NB4 (cell line): ENCODE measurements at regions not wholly inside any gene's neighbourhood (a gene's known extent, or its start where the extent isn't known, plus 50 kb on each side); places are given as distances from the start of the nearest gene placed in this dataset.

Experiments
- DNase-seq: peaks from one replicate; pipeline ENCODE4 v3.0.0; 2010; ENCODE audit warnings: low read depth
- H3K4me3 ChIP-seq: one replicate; pipeline ENCODE4 v1.5.1; 2011; ENCODE audit warnings: mild to moderate bottlenecking, low read depth, low read length, moderate library complexity
- MYC ChIP-seq: IDR thresholded peaks from 2 replicates; pipeline ENCODE4 v1.6.1; 2011; ENCODE audit warnings: low read depth, low read length
- POLR2A ChIP-seq: IDR thresholded peaks from 2 replicates; pipeline ENCODE4 v1.6.1; 2011; ENCODE audit warnings: mild to moderate bottlenecking; ENCODE audit not compliant: insufficient read length; ENCODE audit errors: extremely low read depth
- TF ChIP-seq, protein P1 (sequence below): IDR thresholded peaks from 2 replicates; pipeline ENCODE4 v1.6.1; 2011; ENCODE audit warnings: low read depth, low read length
- TF ChIP-seq, protein P2 (sequence below): IDR thresholded peaks from one replicate; pipeline ENCODE4 v1.5.1; 2012; ENCODE audit warnings: low read depth, low read length

DNA sequence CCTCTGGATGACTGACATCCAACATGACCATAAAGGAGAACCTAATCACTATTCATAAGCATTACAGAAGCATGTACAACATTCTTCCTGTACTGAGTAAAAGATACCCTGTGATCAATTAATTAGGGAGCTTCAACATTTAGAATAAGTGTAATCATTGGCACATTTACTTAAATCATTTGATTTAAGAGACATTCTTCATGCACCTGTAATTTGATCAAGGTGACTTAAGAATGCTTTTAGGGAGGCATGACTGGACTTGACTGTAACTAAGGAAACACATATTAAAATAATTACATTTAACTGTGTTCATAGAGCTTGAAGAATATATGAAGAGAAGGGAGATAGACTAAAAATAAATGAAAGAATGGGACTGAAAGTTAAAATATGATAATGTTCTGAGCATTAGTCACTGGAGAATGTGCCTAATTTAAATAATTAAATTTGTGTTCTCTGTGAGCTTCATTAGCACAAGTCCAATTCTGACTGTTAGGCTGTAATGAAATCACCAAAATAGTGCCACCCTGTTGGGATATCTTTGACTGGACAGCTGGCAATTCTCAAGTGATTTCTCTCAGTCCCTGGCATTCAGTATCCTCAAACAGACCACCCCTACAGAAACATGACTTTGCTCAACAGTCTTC lies 295.5 kb upstream of the ADGRB3 start:
- H3K4me3 ChIP-seq: no peak overlapping the region
- TF ChIP-seq, protein P1, sequence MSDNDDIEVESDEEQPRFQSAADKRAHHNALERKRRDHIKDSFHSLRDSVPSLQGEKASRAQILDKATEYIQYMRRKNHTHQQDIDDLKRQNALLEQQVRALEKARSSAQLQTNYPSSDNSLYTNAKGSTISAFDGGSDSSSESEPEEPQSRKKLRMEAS: no peak
- TF ChIP-seq MYC (no peak), POLR2A (no peak)
- TF ChIP-seq, protein P2, sequence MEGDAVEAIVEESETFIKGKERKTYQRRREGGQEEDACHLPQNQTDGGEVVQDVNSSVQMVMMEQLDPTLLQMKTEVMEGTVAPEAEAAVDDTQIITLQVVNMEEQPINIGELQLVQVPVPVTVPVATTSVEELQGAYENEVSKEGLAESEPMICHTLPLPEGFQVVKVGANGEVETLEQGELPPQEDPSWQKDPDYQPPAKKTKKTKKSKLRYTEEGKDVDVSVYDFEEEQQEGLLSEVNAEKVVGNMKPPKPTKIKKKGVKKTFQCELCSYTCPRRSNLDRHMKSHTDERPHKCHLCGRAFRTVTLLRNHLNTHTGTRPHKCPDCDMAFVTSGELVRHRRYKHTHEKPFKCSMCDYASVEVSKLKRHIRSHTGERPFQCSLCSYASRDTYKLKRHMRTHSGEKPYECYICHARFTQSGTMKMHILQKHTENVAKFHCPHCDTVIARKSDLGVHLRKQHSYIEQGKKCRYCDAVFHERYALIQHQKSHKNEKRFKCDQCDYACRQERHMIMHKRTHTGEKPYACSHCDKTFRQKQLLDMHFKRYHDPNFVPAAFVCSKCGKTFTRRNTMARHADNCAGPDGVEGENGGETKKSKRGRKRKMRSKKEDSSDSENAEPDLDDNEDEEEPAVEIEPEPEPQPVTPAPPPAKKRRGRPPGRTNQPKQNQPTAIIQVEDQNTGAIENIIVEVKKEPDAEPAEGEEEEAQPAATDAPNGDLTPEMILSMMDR: no peak
- DNase-seq: no peak

DNA sequence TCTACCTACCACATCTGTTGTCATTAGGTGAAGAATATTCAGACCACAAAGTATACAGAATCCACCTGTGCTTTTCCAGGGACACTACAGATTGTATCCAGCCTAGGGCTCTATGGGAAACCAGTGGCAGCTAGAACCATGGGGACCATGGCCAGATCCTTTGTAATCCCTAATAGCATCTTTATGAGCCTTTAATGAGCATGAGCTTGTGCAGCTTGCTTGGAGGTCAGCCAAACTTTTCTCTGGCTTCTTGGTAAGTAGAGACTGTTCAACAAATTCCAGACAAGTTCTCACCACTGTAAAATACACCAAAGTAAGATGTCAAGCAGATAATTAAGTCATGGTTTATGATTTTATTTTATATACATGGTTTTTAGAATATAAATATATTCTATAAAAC lies 301.6 kb upstream of the ADGRB3 start:
- DNase-seq: no peak
- H3K4me3 ChIP-seq: no peak overlapping the region
- TF ChIP-seq, protein P1: no peak
- no peak for TF ChIP-seq POLR2A
- TF ChIP-seq, protein P2: no peak
- no peak for TF ChIP-seq MYC

DNA sequence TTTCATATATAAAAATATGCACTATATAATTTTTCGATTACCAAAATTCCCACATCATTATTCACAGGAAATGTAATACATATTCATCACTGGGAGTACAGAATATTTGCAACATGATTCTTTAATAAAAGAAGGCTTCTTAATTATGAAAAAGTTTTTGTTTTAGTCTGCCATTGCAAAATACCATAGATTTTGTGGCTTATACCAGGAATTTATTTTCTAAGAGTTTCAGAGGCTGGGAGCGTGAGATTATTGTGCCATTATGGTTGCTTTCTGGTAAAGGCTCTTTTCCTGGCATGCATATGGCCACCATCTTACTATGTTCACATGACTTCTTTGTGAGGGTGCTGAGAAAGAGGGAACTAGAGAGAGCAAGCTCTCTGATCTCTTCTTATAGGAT lies 306.9 kb upstream of the ADGRB3 start:
- DNase-seq: no peak
- TF ChIP-seq, protein P1: no peak
- TF ChIP-seq MYC: no peak
- TF ChIP-seq, protein P2: no peak
- TF ChIP-seq POLR2A: no peak
- no peak overlapping the region for H3K4me3 ChIP-seq

DNA sequence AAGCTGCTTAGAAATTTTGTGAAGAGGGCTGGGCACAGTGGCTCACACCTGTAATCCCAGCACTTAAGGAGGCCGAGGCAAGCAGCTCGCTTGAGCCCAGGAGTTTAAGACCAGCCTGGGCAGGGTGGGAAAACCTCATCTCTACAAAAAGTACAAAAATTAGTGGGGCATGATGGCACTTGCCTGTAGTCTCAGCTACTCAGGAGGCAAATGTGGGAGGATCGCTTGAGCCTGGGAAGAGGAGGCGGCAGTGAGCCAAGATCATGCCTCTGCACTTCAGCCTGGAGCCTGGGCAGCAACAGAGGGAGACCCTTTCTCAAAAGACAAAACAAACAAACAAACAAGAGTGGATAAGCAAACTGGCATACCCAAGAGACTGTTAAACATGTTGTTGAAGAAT lies 308.3 kb upstream of the ADGRB3 start:
- TF ChIP-seq MYC: no peak
- TF ChIP-seq, protein P1: no peak
- no peak for TF ChIP-seq POLR2A
- TF ChIP-seq, protein P2: no peak
- DNase-seq: no peak

DNA sequence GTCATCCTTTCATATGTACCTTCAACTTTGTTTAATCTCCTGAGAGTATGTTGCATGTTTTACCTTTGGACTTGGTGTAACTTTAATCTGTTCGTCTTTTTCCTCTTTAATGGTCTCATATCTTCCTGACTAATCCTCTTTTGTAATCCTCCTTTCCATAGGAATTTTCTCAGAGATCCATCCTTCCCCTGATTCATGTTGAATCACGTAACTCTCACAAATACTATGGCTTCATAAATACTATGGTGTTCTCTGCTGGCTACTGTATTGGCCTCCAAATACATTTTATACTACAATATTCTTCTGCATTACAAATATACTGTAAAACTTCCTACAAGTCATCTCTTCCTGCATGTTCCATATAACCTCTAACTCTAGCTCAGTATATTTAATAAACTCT lies 317.7 kb upstream of the ADGRB3 start:
- H3K4me3 ChIP-seq: no peak overlapping the region
- DNase-seq: no peak
- TF ChIP-seq MYC: no peak
- TF ChIP-seq, protein P1: no peak
- TF ChIP-seq, protein P2: no peak
- no peak for TF ChIP-seq POLR2A

More for the DNA sequence above, 308.3 kb upstream of the ADGRB3 start:
- no peak overlapping the region for H3K4me3 ChIP-seq
